ENCODE measurements at regions not wholly inside any gene's neighbourhood (a gene's known extent, or its start where the extent isn't known, plus 50 kb on each side); places are given as distances from the start of the nearest gene placed in this dataset.
A peak's percentile ranks its signal among the peaks of the same experiment; 100 is the strongest.

- no peak for TF ChIP-seq KLF7 (tag by site-specific recombination; IDR thresholded peaks at IDR 0.05; ENCODE audit: borderline replicate concordance)
These were observed 484.3 kb upstream of the KLHL29 start (continued) for GRCh38 chr2:22900674-22901073.

DNA sequence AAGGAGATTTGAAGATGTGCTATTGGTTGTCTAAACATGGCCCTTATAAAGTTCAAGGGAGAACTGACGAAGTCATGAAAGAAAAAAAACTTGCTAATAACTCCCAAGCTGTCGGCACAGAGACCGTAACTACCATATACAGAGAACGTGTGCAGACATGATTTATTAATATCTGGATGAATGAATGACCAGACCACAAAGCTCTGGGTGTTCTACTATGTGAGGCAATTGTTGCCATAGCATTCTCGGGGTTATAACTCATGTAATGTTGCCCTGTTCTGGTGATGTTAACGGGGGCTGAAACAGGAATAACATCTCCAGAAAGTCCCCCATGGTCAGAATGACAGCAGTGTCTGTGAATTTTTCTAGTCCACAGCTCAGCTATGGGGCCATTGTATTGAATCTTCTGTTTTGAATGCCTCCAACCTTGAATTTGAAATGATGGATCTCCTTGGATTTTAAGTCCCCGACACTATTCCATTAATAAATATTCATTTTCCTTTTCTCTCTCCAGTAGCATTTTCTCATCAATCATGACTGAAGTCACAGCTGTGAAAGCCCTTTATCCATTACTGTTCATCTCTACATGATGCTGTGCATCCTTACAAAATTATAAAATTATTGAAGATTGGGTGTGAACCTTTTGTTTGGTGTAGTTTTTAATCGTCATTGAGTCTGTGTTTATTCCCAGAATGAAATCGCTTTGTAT, 483.4 kb upstream of the KLHL29 start:
- no peak overlapping the region for H3K4me3 ChIP-seq (ENCODE audit: low read depth, low read length)
- no peak for TF ChIP-seq ZNF202 (tag by site-specific recombination; IDR thresholded peaks at IDR 0.05; ENCODE audit: borderline replicate concordance)
- no peak for TF ChIP-seq ZNF37A (tag by site-specific recombination; IDR thresholded peaks at IDR 0.05)
- no peak for TF ChIP-seq ZNF514 (tag by site-specific recombination; IDR thresholded peaks at IDR 0.05)
- TF ChIP-seq ZNF521 (tag by site-specific recombination; IDR thresholded peaks at IDR 0.05) = no peak
- no peak for TF ChIP-seq ZSCAN5A (tag by site-specific recombination; IDR thresholded peaks at IDR 0.05)
- no peak for TF ChIP-seq ZNF654 (tag by site-specific recombination; IDR thresholded peaks at IDR 0.05; ENCODE audit: low read depth)
- TF ChIP-seq, protein P1, sequence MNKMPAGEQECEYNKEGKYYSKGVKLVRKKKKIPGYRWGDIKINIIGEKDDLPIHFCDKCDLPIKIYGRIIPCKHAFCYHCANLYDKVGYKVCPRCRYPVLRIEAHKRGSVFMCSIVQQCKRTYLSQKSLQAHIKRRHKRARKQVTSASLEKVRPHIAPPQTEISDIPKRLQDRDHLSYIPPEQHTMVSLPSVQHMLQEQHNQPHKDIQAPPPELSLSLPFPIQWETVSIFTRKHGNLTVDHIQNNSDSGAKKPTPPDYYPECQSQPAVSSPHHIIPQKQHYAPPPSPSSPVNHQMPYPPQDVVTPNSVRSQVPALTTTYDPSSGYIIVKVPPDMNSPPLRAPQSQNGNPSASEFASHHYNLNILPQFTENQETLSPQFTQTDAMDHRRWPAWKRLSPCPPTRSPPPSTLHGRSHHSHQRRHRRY (tag by site-specific recombination; IDR thresholded peaks at IDR 0.05) = no peak
- no peak for TF ChIP-seq GLIS2 (tag by site-specific recombination; IDR thresholded peaks at IDR 0.05)
- no peak for TF ChIP-seq BCL11A (tag by site-specific recombination; IDR thresholded peaks at IDR 0.05; ENCODE audit: low read depth)
- no peak for TF ChIP-seq ZNF571 (tag by site-specific recombination; IDR thresholded peaks at IDR 0.05)
- no peak for TF ChIP-seq ZNF155 (tag by site-specific recombination; IDR thresholded peaks at IDR 0.05)
- TF ChIP-seq KLF10 (tag by site-specific recombination; IDR thresholded peaks at IDR 0.05) = no peak
- no peak for TF ChIP-seq ZFHX2 (tag by site-specific recombination; conservative IDR thresholded peaks at IDR 0.05)
- no peak for TF ChIP-seq ZNF670 (tag by site-specific recombination; IDR thresholded peaks at IDR 0.05; ENCODE audit: low read depth)
- TF ChIP-seq ZNF501 (tag by site-specific recombination; IDR thresholded peaks at IDR 0.05) = no peak
- TF ChIP-seq, protein P2, sequence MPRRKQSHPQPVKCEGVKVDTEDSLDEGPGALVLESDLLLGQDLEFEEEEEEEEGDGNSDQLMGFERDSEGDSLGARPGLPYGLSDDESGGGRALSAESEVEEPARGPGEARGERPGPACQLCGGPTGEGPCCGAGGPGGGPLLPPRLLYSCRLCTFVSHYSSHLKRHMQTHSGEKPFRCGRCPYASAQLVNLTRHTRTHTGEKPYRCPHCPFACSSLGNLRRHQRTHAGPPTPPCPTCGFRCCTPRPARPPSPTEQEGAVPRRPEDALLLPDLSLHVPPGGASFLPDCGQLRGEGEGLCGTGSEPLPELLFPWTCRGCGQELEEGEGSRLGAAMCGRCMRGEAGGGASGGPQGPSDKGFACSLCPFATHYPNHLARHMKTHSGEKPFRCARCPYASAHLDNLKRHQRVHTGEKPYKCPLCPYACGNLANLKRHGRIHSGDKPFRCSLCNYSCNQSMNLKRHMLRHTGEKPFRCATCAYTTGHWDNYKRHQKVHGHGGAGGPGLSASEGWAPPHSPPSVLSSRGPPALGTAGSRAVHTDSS (tag by site-specific recombination; IDR thresholded peaks at IDR 0.05) = no peak
- no peak for TF ChIP-seq ZNF18 (tag by site-specific recombination; IDR thresholded peaks at IDR 0.05)
- no peaks in the 10 kb centered on the region for H3K9me3 ChIP-seq (ENCODE audit: control insufficient read depth, insufficient read depth, low read depth, low read length)
- CTCF ChIA-PET = no interaction called here
- POLR2A ChIA-PET = no interaction called here
- no peaks in the 10 kb centered on the region for H3K36me3 ChIP-seq (ENCODE audit: control insufficient read depth in 2 of 2, insufficient read depth in 1 of 2, low read length in 2 of 2)
- no peak overlapping the region for H3K27ac ChIP-seq (ENCODE audit: extremely low read depth, low read depth, low read length)
- H3K4me1 ChIP-seq (ENCODE audit: control insufficient read depth, insufficient read depth, low read length) = no peaks in the 10 kb centered on the region

GRCh38 chr2:22902180-22902550, 482.8 kb upstream of the KLHL29 start:
- ChIA-PET CTCF (no interaction called here), POLR2A (no interaction called here)
- H3K9me3 ChIP-seq (ENCODE audit: control insufficient read depth, insufficient read depth, low read depth, low read length) = no peaks in the 10 kb centered on the region
- H3K4me3 ChIP-seq (ENCODE audit: low read depth, low read length) = no peak overlapping the region
- no peak overlapping the region for H3K27ac ChIP-seq (ENCODE audit: extremely low read depth, low read depth, low read length)
- TF ChIP-seq KLF17 (tag by site-specific recombination; IDR thresholded peaks at IDR 0.05) = no peak
- no peak for TF ChIP-seq ZNF148 (tag by site-specific recombination; IDR thresholded peaks at IDR 0.05; ENCODE audit: borderline replicate concordance)
- TF ChIP-seq ZNF391 (tag by site-specific recombination; IDR thresholded peaks at IDR 0.05; ENCODE audit: borderline replicate concordance, low read depth) = no peak
- no peak for TF ChIP-seq ZNF624 (tag by site-specific recombination; IDR thresholded peaks at IDR 0.05)
- peak; percentile 44; the same call in 1 of the 2 replicates for TF ChIP-seq ZBTB17 (tag by site-specific recombination; IDR thresholded peaks at IDR 0.05)
- TF ChIP-seq HOXD13 (CRISPR knock-in tag; IDR thresholded peaks at IDR 0.05; ENCODE audit: borderline replicate concordance) = no peak
- H3K4me1 ChIP-seq (ENCODE audit: control insufficient read depth, insufficient read depth, low read length) = no peaks in the 10 kb centered on the region
- no peaks in the 10 kb centered on the region for H3K36me3 ChIP-seq (ENCODE audit: control insufficient read depth in 2 of 2, insufficient read depth in 1 of 2, low read length in 2 of 2)

Data from HEK293 (cell line).